ENCODE measurements at regions not wholly inside any gene's neighbourhood (a gene's known extent, or its start where the extent isn't known, plus 50 kb on each side); places are given as distances from the start of the nearest gene placed in this dataset.

- no peaks in the 10 kb centered on the region for H3K36me3 ChIP-seq (ENCODE audit: control insufficient read depth, insufficient read depth, low read length)
- H3K4me1 ChIP-seq (ENCODE audit: control insufficient read depth, insufficient read depth, low read length): no peaks in the 10 kb centered on the region
- H3K4me3 ChIP-seq (ENCODE audit: low read length): no peak overlapping the region
- 83% methylated on average over 1 of the region's 2 CpGs for WGBS (ENCODE audit: insufficient coverage)
- DNase-seq: peak; percentile 19
- H3K27me3 ChIP-seq (ENCODE audit: control insufficient read depth, insufficient read depth, low read length): no peaks in the 10 kb centered on the region
- peaks cover 2% of the 10 kb centered on the region for H3K9me3 ChIP-seq (replicated peaks; ENCODE audit: control insufficient read depth, low read depth, low read length)
- no peak overlapping the region for H3K27ac ChIP-seq (ENCODE audit: low read length)
Observed at GRCh38 chr3:151969026-151969642, 95.7 kb downstream of the SUCNR1 start.

GRCh38 chr3:151971814-151972579 lies 98.6 kb downstream of the SUCNR1 start:
- 80% methylated on average over 2 of the region's 5 CpGs for WGBS (ENCODE audit: insufficient coverage)
- no peak overlapping the region for H3K27ac ChIP-seq (ENCODE audit: low read length)
- DNase-seq: no peak
- no peaks in the 10 kb centered on the region for H3K36me3 ChIP-seq (ENCODE audit: control insufficient read depth, insufficient read depth, low read length)
- no peaks in the 10 kb centered on the region for H3K27me3 ChIP-seq (ENCODE audit: control insufficient read depth, insufficient read depth, low read length)
- no peak overlapping the region for H3K4me3 ChIP-seq (ENCODE audit: low read length)
- no peaks in the 10 kb centered on the region for H3K4me1 ChIP-seq (ENCODE audit: control insufficient read depth, insufficient read depth, low read length)
- no peaks in the 10 kb centered on the region for H3K9me3 ChIP-seq (replicated peaks; ENCODE audit: control insufficient read depth, low read depth, low read length)

DNA sequence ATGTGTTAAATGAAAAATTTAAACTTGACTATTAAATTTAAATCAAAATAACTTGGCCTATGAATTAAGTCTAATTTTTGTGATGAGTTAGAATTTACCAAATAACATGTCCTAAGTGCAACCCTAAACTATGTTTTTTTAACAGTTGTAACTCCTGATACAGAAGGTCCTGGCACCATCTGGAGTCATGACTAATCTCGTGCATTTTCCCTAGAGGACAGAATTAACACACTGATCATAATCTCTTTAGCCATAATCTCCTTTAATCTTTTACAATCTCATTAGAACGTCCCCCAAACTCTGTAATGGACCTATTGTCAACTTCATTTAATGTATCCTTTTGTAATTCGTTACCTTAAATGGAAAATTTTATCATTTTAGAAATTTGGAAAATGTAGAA lies 100.6 kb downstream of the SUCNR1 start:
- H3K36me3 ChIP-seq (ENCODE audit: control insufficient read depth, insufficient read depth, low read length): no peaks in the 10 kb centered on the region
- DNase-seq: no peak
- no peaks in the 10 kb centered on the region for H3K4me1 ChIP-seq (ENCODE audit: control insufficient read depth, insufficient read depth, low read length)
- no peak overlapping the region for H3K4me3 ChIP-seq (ENCODE audit: low read length)
- no peaks in the 10 kb centered on the region for H3K27me3 ChIP-seq (ENCODE audit: control insufficient read depth, insufficient read depth, low read length)
- H3K27ac ChIP-seq (ENCODE audit: low read length): no peak overlapping the region
- 50% methylated on average over 1 of the region's 3 CpGs for WGBS (ENCODE audit: insufficient coverage)
- no peaks in the 10 kb centered on the region for H3K9me3 ChIP-seq (replicated peaks; ENCODE audit: control insufficient read depth, low read depth, low read length)

- Histone ChIP-seq H3K27me3 (ENCODE audit: control insufficient read depth, insufficient read depth, low read length) (no peaks in the 10 kb centered on the region), H3K4me3 (ENCODE audit: low read length) (no peak overlapping the region), H3K4me1 (ENCODE audit: control insufficient read depth, insufficient read depth, low read length) (no peaks in the 10 kb centered on the region), H3K9me3 (replicated peaks; ENCODE audit: control insufficient read depth, low read depth, low read length) (no peaks in the 10 kb centered on the region), H3K36me3 (ENCODE audit: control insufficient read depth, insufficient read depth, low read length) (no peaks in the 10 kb centered on the region), H3K27ac (ENCODE audit: low read length) (no peak overlapping the region)
- DNase-seq: peak; percentile 67
- WGBS (ENCODE audit: insufficient coverage): no CpG with 5 or more reads among the region's 3 CpGs
Observed at GRCh38 chr3:151976211-151977050, 103.0 kb downstream of the SUCNR1 start.

DNA sequence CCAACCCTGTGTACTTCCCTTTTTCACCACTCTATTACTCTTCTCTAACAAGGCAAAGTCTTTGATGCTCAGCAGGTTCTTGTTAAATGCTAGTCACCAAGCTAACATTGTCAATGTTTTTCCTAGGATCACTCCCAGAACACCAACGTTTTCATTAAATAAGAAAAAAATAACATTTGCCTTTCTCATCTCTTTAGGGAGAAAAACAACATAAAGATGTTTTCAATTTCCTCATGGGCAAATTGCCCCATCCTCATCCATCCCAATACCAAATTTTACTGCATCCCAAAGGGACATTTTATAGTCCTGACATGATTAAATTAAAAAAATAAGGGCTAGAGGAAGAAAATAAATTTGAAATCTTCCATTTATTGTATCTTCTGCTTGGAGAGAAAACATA lies 106.5 kb downstream of the SUCNR1 start:
- Histone ChIP-seq H3K27me3 (ENCODE audit: control insufficient read depth, insufficient read depth, low read length) (no peaks in the 10 kb centered on the region), H3K9me3 (replicated peaks; ENCODE audit: control insufficient read depth, low read depth, low read length) (no peaks in the 10 kb centered on the region), H3K4me3 (ENCODE audit: low read length) (no peak overlapping the region), H3K27ac (ENCODE audit: low read length) (peak overlapping the region; percentile 26), H3K36me3 (ENCODE audit: control insufficient read depth, insufficient read depth, low read length) (no peaks in the 10 kb centered on the region), H3K4me1 (ENCODE audit: control insufficient read depth, insufficient read depth, low read length) (no peaks in the 10 kb centered on the region)
- no CpG with 5 or more reads among the region's 1 CpG for WGBS (ENCODE audit: insufficient coverage)
- DNase-seq: peak; percentile 96

GRCh38 chr3:151983538-151983937 lies 110.1 kb downstream of the SUCNR1 start:
- H3K9me3 ChIP-seq (replicated peaks; ENCODE audit: control insufficient read depth, low read depth, low read length): no peaks in the 10 kb centered on the region
- no peak overlapping the region for H3K27ac ChIP-seq (ENCODE audit: low read length)
- H3K4me1 ChIP-seq (ENCODE audit: control insufficient read depth, insufficient read depth, low read length): no peaks in the 10 kb centered on the region
- DNase-seq: no peak
- 100% methylated on average over 5 of the region's 7 CpGs for WGBS (ENCODE audit: insufficient coverage)
- no peak overlapping the region for H3K4me3 ChIP-seq (ENCODE audit: low read length)
- H3K27me3 ChIP-seq (ENCODE audit: control insufficient read depth, insufficient read depth, low read length): no peaks in the 10 kb centered on the region
- no peaks in the 10 kb centered on the region for H3K36me3 ChIP-seq (ENCODE audit: control insufficient read depth, insufficient read depth, low read length)

GRCh38 chr3:151985787-151986430 lies 112.5 kb downstream of the SUCNR1 start:
- no CpG with 5 or more reads among the region's 2 CpGs for WGBS (ENCODE audit: insufficient coverage)
- Histone ChIP-seq H3K27ac (ENCODE audit: low read length) (no peak overlapping the region), H3K4me3 (ENCODE audit: low read length) (no peak overlapping the region), H3K4me1 (ENCODE audit: control insufficient read depth, insufficient read depth, low read length) (no peaks in the 10 kb centered on the region), H3K27me3 (ENCODE audit: control insufficient read depth, insufficient read depth, low read length) (no peaks in the 10 kb centered on the region), H3K9me3 (replicated peaks; ENCODE audit: control insufficient read depth, low read depth, low read length) (no peaks in the 10 kb centered on the region), H3K36me3 (ENCODE audit: control insufficient read depth, insufficient read depth, low read length) (no peaks in the 10 kb centered on the region)
- DNase-seq: no peak

GRCh38 chr3:151987893-151988292 lies 114.5 kb downstream of the SUCNR1 start:
- DNase-seq: no peak
- Histone ChIP-seq H3K27me3 (ENCODE audit: control insufficient read depth, insufficient read depth, low read length) (no peaks in the 10 kb centered on the region), H3K36me3 (ENCODE audit: control insufficient read depth, insufficient read depth, low read length) (no peaks in the 10 kb centered on the region), H3K4me1 (ENCODE audit: control insufficient read depth, insufficient read depth, low read length) (no peaks in the 10 kb centered on the region), H3K9me3 (replicated peaks; ENCODE audit: control insufficient read depth, low read depth, low read length) (no peaks in the 10 kb centered on the region), H3K27ac (ENCODE audit: low read length) (no peak overlapping the region), H3K4me3 (ENCODE audit: low read length) (no peak overlapping the region)
- 100% methylated on average over 1 of the region's 1 CpG for WGBS (ENCODE audit: insufficient coverage)

DNA sequence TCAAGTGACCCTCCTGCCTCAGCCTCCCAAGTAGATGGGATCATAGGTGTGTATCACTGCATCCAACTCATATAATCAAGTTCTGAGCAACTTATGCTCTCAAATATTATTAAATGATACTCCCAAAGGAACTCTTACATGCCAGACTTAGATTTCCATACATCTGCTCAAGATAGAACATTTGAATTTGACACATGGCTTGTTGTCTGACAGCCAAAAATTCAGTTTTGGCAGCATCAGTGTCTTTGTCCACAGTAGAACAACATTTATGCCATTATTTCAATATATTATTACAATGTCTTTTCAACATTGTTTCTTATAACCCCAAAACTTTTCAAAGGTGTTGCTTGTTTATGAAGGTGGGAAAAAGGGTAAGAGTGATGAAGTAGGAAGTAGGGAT lies 116.2 kb downstream of the SUCNR1 start:
- Histone ChIP-seq H3K9me3 (replicated peaks; ENCODE audit: control insufficient read depth, low read depth, low read length) (no peaks in the 10 kb centered on the region), H3K27ac (ENCODE audit: low read length) (no peak overlapping the region), H3K27me3 (ENCODE audit: control insufficient read depth, insufficient read depth, low read length) (no peaks in the 10 kb centered on the region), H3K4me3 (ENCODE audit: low read length) (no peak overlapping the region), H3K4me1 (ENCODE audit: control insufficient read depth, insufficient read depth, low read length) (no peaks in the 10 kb centered on the region), H3K36me3 (ENCODE audit: control insufficient read depth, insufficient read depth, low read length) (no peaks in the 10 kb centered on the region)
- peak; percentile 85 for DNase-seq
